ENCODE measurements at regions not wholly inside any gene's neighbourhood (a gene's known extent, or its start where the extent isn't known, plus 50 kb on each side); places are given as distances from the start of the nearest gene placed in this dataset.

GRCh38 chr12:70117670-70118069, 125.6 kb upstream of the CNOT2 start:
- Histone ChIP-seq H3K9me3 (replicated peaks in 1 of 2; ENCODE audit: control insufficient read depth in 1 of 2, insufficient read depth in 1 of 2, low read length in 2 of 2) (no peaks in the 10 kb centered on the region), H2AFZ (ENCODE audit: insufficient read depth, low read depth, low read length, poor library complexity, severe bottlenecking) (no peak overlapping the region), H3K4me2 (replicated peaks; ENCODE audit: extremely low read depth, low read length, poor library complexity, severe bottlenecking) (no peak overlapping the region), H3K79me2 (ENCODE audit: insufficient read depth, low read length) (no peaks in the 10 kb centered on the region), H3K9ac (ENCODE audit: insufficient read depth, low read length, poor library complexity, severe bottlenecking) (no peak overlapping the region), H3K4me3 (replicated peaks in 1 of 3; ENCODE audit: low read depth in 2 of 3, low read length in 3 of 3) (no peak overlapping the region), H3K27me3 (ENCODE audit: control insufficient read depth in 2 of 2, insufficient read depth in 2 of 2, low read length in 2 of 2) (no peaks in the 10 kb centered on the region), H4K20me1 (ENCODE audit: insufficient read depth, low read length) (no peaks in the 10 kb centered on the region), H3K27ac (ENCODE audit: low read depth in 1 of 2, low read length in 2 of 2) (no peak overlapping the region), H3K36me3 (replicated peaks in 1 of 2; ENCODE audit: control insufficient read depth in 1 of 2, insufficient read depth in 2 of 2, low read length in 2 of 2) (no peaks in the 10 kb centered on the region), H3K4me1 (ENCODE audit: control insufficient read depth in 1 of 2, insufficient read depth in 2 of 2, low read length in 2 of 2) (no peaks in the 10 kb centered on the region)
- Mint-ChIP-seq H3K27me3 (ENCODE audit: low read depth in 3 of 3) (no peaks in the 10 kb centered on the region), H3K4me3 (no peak overlapping the region), H3K27ac (no peak overlapping the region), H3K4me1 (no peaks in the 10 kb centered on the region), H3K36me3 (no peaks in the 10 kb centered on the region), H3K9me3 (peaks cover 0 to 11% (median 6%) of the 10 kb centered on the region in 7 donors)
- DNase-seq: no peak
- no peak for TF ChIP-seq CTCF (IDR thresholded peaks at IDR 0.05)
- intact Hi-C loops (cut with micrococcal nuclease): no loop called here

GRCh38 chr12:70120970-70121369, 122.3 kb upstream of the CNOT2 start:
- no peak for TF ChIP-seq CTCF (IDR thresholded peaks at IDR 0.05)
- Histone ChIP-seq H3K36me3 (replicated peaks in 1 of 2; ENCODE audit: control insufficient read depth in 1 of 2, insufficient read depth in 2 of 2, low read length in 2 of 2) (no peaks in the 10 kb centered on the region), H3K79me2 (ENCODE audit: insufficient read depth, low read length) (no peaks in the 10 kb centered on the region), H3K4me2 (replicated peaks; ENCODE audit: extremely low read depth, low read length, poor library complexity, severe bottlenecking) (no peak overlapping the region), H4K20me1 (ENCODE audit: insufficient read depth, low read length) (no peaks in the 10 kb centered on the region), H3K4me3 (replicated peaks in 1 of 3; ENCODE audit: low read depth in 2 of 3, low read length in 3 of 3) (no peak overlapping the region), H3K9me3 (replicated peaks in 1 of 2; ENCODE audit: control insufficient read depth in 1 of 2, insufficient read depth in 1 of 2, low read length in 2 of 2) (no peaks in the 10 kb centered on the region), H3K27me3 (ENCODE audit: control insufficient read depth in 2 of 2, insufficient read depth in 2 of 2, low read length in 2 of 2) (no peaks in the 10 kb centered on the region), H2AFZ (ENCODE audit: insufficient read depth, low read depth, low read length, poor library complexity, severe bottlenecking) (no peak overlapping the region), H3K9ac (ENCODE audit: insufficient read depth, low read length, poor library complexity, severe bottlenecking) (no peak overlapping the region), H3K27ac (ENCODE audit: low read depth in 1 of 2, low read length in 2 of 2) (no peak overlapping the region), H3K4me1 (ENCODE audit: control insufficient read depth in 1 of 2, insufficient read depth in 2 of 2, low read length in 2 of 2) (no peaks in the 10 kb centered on the region)
- H3K4me1 Mint-ChIP-seq: no peaks in the 10 kb centered on the region
- no peak overlapping the region for H3K4me3 Mint-ChIP-seq
- intact Hi-C loops (cut with micrococcal nuclease): no loop called here
- peaks cover 0 to 11% (median 2%) of the 10 kb centered on the region in 7 donors for H3K9me3 Mint-ChIP-seq
- no peak overlapping the region for H3K27ac Mint-ChIP-seq
- peaks cover 0 to 2% (median 0%) of the 10 kb centered on the region in 3 donors for H3K27me3 Mint-ChIP-seq (ENCODE audit: low read depth in 3 of 3)
- DNase-seq: no peak
- H3K36me3 Mint-ChIP-seq: no peaks in the 10 kb centered on the region

All from CD14-positive monocyte (primary cell).